ENCODE measurements at regions not wholly inside any gene's neighbourhood (a gene's known extent, or its start where the extent isn't known, plus 50 kb on each side); places are given as distances from the start of the nearest gene placed in this dataset. TPM values are rescaled to one million over a fixed set of nuclear protein-coding genes. Genes with fewer than 3 reads are reported as not detected.

- DNase-seq (ENCODE audit: low read depth) = peak; percentile 25
Observed at GRCh38 chr4:61079976-61080375, 120.2 kb upstream of the ADGRL3 start.

GRCh38 chr4:61085534-61085933 is 114.6 kb upstream of the ADGRL3 start:
- DNase-seq (ENCODE audit: low read depth) = no peak

- DNase-seq (ENCODE audit: low read depth) = no peak
Observed at GRCh38 chr4:61086357-61086756, 113.8 kb upstream of the ADGRL3 start.

- no peak for DNase-seq (ENCODE audit: low read depth)
Observed at GRCh38 chr4:61086979-61087378, 113.1 kb upstream of the ADGRL3 start.

GRCh38 chr4:61094854-61095598 is 105.1 kb upstream of the ADGRL3 start:
- DNase-seq (ENCODE audit: low read depth) = peak; percentile 56

- DNase-seq (ENCODE audit: low read depth) = no peak
Observed at GRCh38 chr4:61128682-61129081, 71.4 kb upstream of the ADGRL3 start.

GRCh38 chr4:61129971-61130370 is 70.2 kb upstream of the ADGRL3 start:
- no peak for DNase-seq (ENCODE audit: low read depth)

GRCh38 chr4:61143461-61143860 is 56.7 kb upstream of the ADGRL3 start:
- no peak for DNase-seq (ENCODE audit: low read depth)

- peak; percentile 6 for DNase-seq (ENCODE audit: low read depth)
Observed at GRCh38 chr4:61149278-61149677, 50.8 kb upstream of the ADGRL3 start.

Small RNA genes lying in the stretch of these regions (small RNA-seq; reads per million reads assigned to genes)
- not detected for gene MIR548AG1
- gene RF00019 = not detected
- gene RNU6-1325P = not detected
